ENCODE measurements at regions not wholly inside any gene's neighbourhood (a gene's known extent, or its start where the extent isn't known, plus 50 kb on each side); places are given as distances from the start of the nearest gene placed in this dataset.

DNA sequence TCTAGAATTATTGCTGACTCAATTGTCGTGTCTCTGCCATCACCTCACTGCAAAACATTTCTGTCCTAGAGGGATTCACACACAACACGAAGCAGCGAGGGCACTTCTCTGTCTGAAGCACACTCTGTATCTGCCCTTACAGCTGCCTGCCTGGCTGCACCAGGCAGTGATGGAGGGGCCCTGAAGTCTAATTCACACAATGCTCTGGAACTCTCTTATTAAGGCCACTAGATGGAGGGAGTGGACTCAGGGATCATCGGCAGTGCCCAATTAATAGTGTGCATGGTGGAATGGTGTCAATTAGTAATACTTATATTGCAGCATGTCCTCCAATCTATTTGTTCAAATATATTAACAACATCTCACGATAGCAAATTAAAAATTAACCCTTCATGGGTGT, 157.5 kb upstream of the MAP1B start:
- H3F3A ChIP-seq (ENCODE audit: control insufficient read depth, insufficient read depth), result no peaks in the 10 kb centered on the region
- no peaks in the 10 kb centered on the region for H3K79me2 ChIP-seq (ENCODE audit: control insufficient read depth, low read length)
- no peak overlapping the region for H3K4me3 ChIP-seq (ENCODE audit: low read length)
- H3K9me2 ChIP-seq (replicated peaks; ENCODE audit: control insufficient read depth, low read length), result no peaks in the 10 kb centered on the region
- no peaks in the 10 kb centered on the region for H3K36me3 ChIP-seq (ENCODE audit: control insufficient read depth, low read length)
- H3K27ac ChIP-seq (ENCODE audit: low read depth, low read length), result no peak overlapping the region
- H3K4me1 ChIP-seq (ENCODE audit: control insufficient read depth, low read length), result no peaks in the 10 kb centered on the region
- no peak for TF ChIP-seq CTCF (IDR thresholded peaks at IDR 0.05; ENCODE audit: low read depth, low read length, poor library complexity, severe bottlenecking)
- no peak for TF ChIP-seq EZH2phosphoT487 (IDR thresholded peaks at IDR 0.05; ENCODE audit: borderline replicate concordance, low read length)
- H3K4me2 ChIP-seq (ENCODE audit: low read length), result no peak overlapping the region
- no peaks in the 10 kb centered on the region for H4K20me1 ChIP-seq (ENCODE audit: control insufficient read depth, insufficient read depth, low read depth, low read length)
- no peaks in the 10 kb centered on the region for H3K9me3 ChIP-seq (ENCODE audit: control insufficient read depth, insufficient read depth, low read length)
- H3K27me3 ChIP-seq (ENCODE audit: control insufficient read depth, low read length), result no peaks in the 10 kb centered on the region

GRCh38 chr5:71953866-71954265, 153.4 kb upstream of the MAP1B start:
- Histone ChIP-seq H3K79me2 (ENCODE audit: control insufficient read depth, low read length) (no peaks in the 10 kb centered on the region), H3K36me3 (ENCODE audit: control insufficient read depth, low read length) (no peaks in the 10 kb centered on the region), H3K4me3 (ENCODE audit: low read length) (no peak overlapping the region), H4K20me1 (ENCODE audit: control insufficient read depth, insufficient read depth, low read depth, low read length) (no peaks in the 10 kb centered on the region), H3K27me3 (ENCODE audit: control insufficient read depth, low read length) (no peaks in the 10 kb centered on the region), H3K9me3 (ENCODE audit: control insufficient read depth, insufficient read depth, low read length) (no peaks in the 10 kb centered on the region), H3F3A (ENCODE audit: control insufficient read depth, insufficient read depth) (no peaks in the 10 kb centered on the region), H3K4me2 (ENCODE audit: low read length) (no peak overlapping the region), H3K4me1 (ENCODE audit: control insufficient read depth, low read length) (no peaks in the 10 kb centered on the region), H3K9me2 (replicated peaks; ENCODE audit: control insufficient read depth, low read length) (no peaks in the 10 kb centered on the region), H3K27ac (ENCODE audit: low read depth, low read length) (no peak overlapping the region)
- no peak for TF ChIP-seq CTCF (IDR thresholded peaks at IDR 0.05; ENCODE audit: low read depth, low read length, poor library complexity, severe bottlenecking)

GRCh38 chr5:71954329-71954728, 152.9 kb upstream of the MAP1B start:
- TF ChIP-seq CTCF (IDR thresholded peaks at IDR 0.05; ENCODE audit: low read depth, low read length, poor library complexity, severe bottlenecking) (no peak), EZH2phosphoT487 (IDR thresholded peaks at IDR 0.05; ENCODE audit: borderline replicate concordance, low read length) (no peak)
- H3K79me2 ChIP-seq (ENCODE audit: control insufficient read depth, low read length), result no peaks in the 10 kb centered on the region
- H3K4me3 ChIP-seq (ENCODE audit: low read length), result no peak overlapping the region

DNA sequence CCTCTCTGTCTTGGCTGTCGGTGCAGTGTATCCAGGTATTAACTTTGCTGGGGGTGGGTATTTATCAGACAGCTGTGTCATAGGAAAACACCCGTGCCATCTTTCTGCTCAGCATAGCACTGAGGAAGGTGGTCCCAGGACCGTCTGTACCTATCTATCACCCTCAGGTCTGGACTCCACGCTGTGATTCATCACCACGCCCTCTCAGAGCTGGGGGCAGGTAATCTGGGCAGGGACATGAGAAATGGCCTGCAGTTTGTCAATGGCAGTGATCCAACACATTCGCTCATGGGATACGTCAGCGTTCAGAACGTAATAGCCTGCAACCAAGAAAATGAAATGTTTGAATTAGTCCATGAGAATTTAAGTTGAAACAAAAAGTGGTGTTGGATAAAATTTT, 151.6 kb upstream of the MAP1B start:
- Histone ChIP-seq H3K36me3 (ENCODE audit: control insufficient read depth, low read length) (no peaks in the 10 kb centered on the region), H3K4me2 (ENCODE audit: low read length) (no peak overlapping the region), H3K9me2 (replicated peaks; ENCODE audit: control insufficient read depth, low read length) (no peaks in the 10 kb centered on the region), H4K20me1 (ENCODE audit: control insufficient read depth, insufficient read depth, low read depth, low read length) (no peaks in the 10 kb centered on the region), H3F3A (ENCODE audit: control insufficient read depth, insufficient read depth) (no peaks in the 10 kb centered on the region), H3K27ac (ENCODE audit: low read depth, low read length) (no peak overlapping the region), H3K27me3 (ENCODE audit: control insufficient read depth, low read length) (no peaks in the 10 kb centered on the region), H3K4me3 (ENCODE audit: low read length) (no peak overlapping the region), H3K79me2 (ENCODE audit: control insufficient read depth, low read length) (no peaks in the 10 kb centered on the region), H3K9me3 (ENCODE audit: control insufficient read depth, insufficient read depth, low read length) (no peaks in the 10 kb centered on the region), H3K4me1 (ENCODE audit: control insufficient read depth, low read length) (no peaks in the 10 kb centered on the region)
- TF ChIP-seq CTCF (IDR thresholded peaks at IDR 0.05; ENCODE audit: low read depth, low read length, poor library complexity, severe bottlenecking) (no peak), EZH2phosphoT487 (IDR thresholded peaks at IDR 0.05; ENCODE audit: borderline replicate concordance, low read length) (no peak)

More at GRCh38 chr5:71954329-71954728, 152.9 kb upstream of the MAP1B start:
- H3K27me3 ChIP-seq (ENCODE audit: control insufficient read depth, low read length), result no peaks in the 10 kb centered on the region
- H3K9me3 ChIP-seq (ENCODE audit: control insufficient read depth, insufficient read depth, low read length), result no peaks in the 10 kb centered on the region
- no peaks in the 10 kb centered on the region for H3K9me2 ChIP-seq (replicated peaks; ENCODE audit: control insufficient read depth, low read length)
- no peaks in the 10 kb centered on the region for H4K20me1 ChIP-seq (ENCODE audit: control insufficient read depth, insufficient read depth, low read depth, low read length)
- no peaks in the 10 kb centered on the region for H3K36me3 ChIP-seq (ENCODE audit: control insufficient read depth, low read length)
- no peaks in the 10 kb centered on the region for H3F3A ChIP-seq (ENCODE audit: control insufficient read depth, insufficient read depth)
- no peaks in the 10 kb centered on the region for H3K4me1 ChIP-seq (ENCODE audit: control insufficient read depth, low read length)
- no peak overlapping the region for H3K4me2 ChIP-seq (ENCODE audit: low read length)
- no peak overlapping the region for H3K27ac ChIP-seq (ENCODE audit: low read depth, low read length)

All from DOHH2 (cell line).